ENCODE measurements at regions not wholly inside any gene's neighbourhood (a gene's known extent, or its start where the extent isn't known, plus 50 kb on each side); places are given as distances from the start of the nearest gene placed in this dataset.

- DNase-seq (ENCODE audit: extremely low spot score in 2 of 2) = no peak
- no peaks in the 10 kb centered on the region for H3K36me3 ChIP-seq
- H3K4me1 ChIP-seq = no peaks in the 10 kb centered on the region
- intact Hi-C loops (cut with DNase I) = no loop called here
- no peak overlapping the region for H3K27ac ChIP-seq
- no peaks in the 10 kb centered on the region for H3K27me3 ChIP-seq
- H3K9me3 ChIP-seq = no peaks in the 10 kb centered on the region
- no peak for TF ChIP-seq POLR2AphosphoS5 (IDR thresholded peaks at IDR 0.05; ENCODE audit: insufficient read depth in 1 of 2, low read depth in 1 of 2)
- no peak for TF ChIP-seq POLR2A (IDR thresholded peaks at IDR 0.05)
- no peak for TF ChIP-seq CTCF (IDR thresholded peaks at IDR 0.05)
- H3K4me3 ChIP-seq = no peak overlapping the region
Measured at GRCh38 chr20:56760610-56761009, 131.5 kb downstream of the TFAP2C start.

GRCh38 chr20:56761393-56761792 is 132.3 kb downstream of the TFAP2C start:
- Histone ChIP-seq H3K27me3 (no peaks in the 10 kb centered on the region), H3K27ac (no peak overlapping the region), H3K4me1 (no peaks in the 10 kb centered on the region), H3K36me3 (no peaks in the 10 kb centered on the region), H3K9me3 (no peaks in the 10 kb centered on the region), H3K4me3 (no peak overlapping the region)
- no peak for DNase-seq (ENCODE audit: extremely low spot score in 2 of 2)
- intact Hi-C loops (cut with DNase I) = no loop called here
- TF ChIP-seq POLR2A (IDR thresholded peaks at IDR 0.05) = no peak

- Histone ChIP-seq H3K36me3 (no peaks in the 10 kb centered on the region), H3K27me3 (no peaks in the 10 kb centered on the region), H3K9me3 (no peaks in the 10 kb centered on the region), H3K27ac (no peak overlapping the region), H3K4me1 (no peaks in the 10 kb centered on the region), H3K4me3 (no peak overlapping the region)
- intact Hi-C loops (cut with DNase I) = no loop called here
- TF ChIP-seq POLR2AphosphoS5 (IDR thresholded peaks at IDR 0.05; ENCODE audit: insufficient read depth in 1 of 2, low read depth in 1 of 2) (no peak), POLR2A (IDR thresholded peaks at IDR 0.05) (no peak), CTCF (IDR thresholded peaks at IDR 0.05) (no peak)
- no peak for DNase-seq (ENCODE audit: extremely low spot score in 2 of 2)
Measured at GRCh38 chr20:56762401-56762800, 133.3 kb downstream of the TFAP2C start.

- Histone ChIP-seq H3K36me3 (no peaks in the 10 kb centered on the region), H3K27me3 (no peaks in the 10 kb centered on the region), H3K4me1 (no peaks in the 10 kb centered on the region), H3K4me3 (no peak overlapping the region), H3K9me3 (no peaks in the 10 kb centered on the region), H3K27ac (no peak overlapping the region)
- DNase-seq (ENCODE audit: extremely low spot score in 2 of 2) = no peak
- intact Hi-C loops (cut with DNase I) = no loop called here
- TF ChIP-seq POLR2A (IDR thresholded peaks at IDR 0.05) (no peak), CTCF (IDR thresholded peaks at IDR 0.05) (no peak), POLR2AphosphoS5 (IDR thresholded peaks at IDR 0.05; ENCODE audit: insufficient read depth in 1 of 2, low read depth in 1 of 2) (no peak)
Measured at GRCh38 chr20:56762829-56763228, 133.7 kb downstream of the TFAP2C start.

- no peak for TF ChIP-seq POLR2A (IDR thresholded peaks at IDR 0.05)
- no peak for TF ChIP-seq CTCF (IDR thresholded peaks at IDR 0.05)
- TF ChIP-seq POLR2AphosphoS5 (IDR thresholded peaks at IDR 0.05; ENCODE audit: insufficient read depth in 1 of 2, low read depth in 1 of 2) = no peak
- H3K4me3 ChIP-seq = no peak overlapping the region
- H3K9me3 ChIP-seq = no peaks in the 10 kb centered on the region
- no peak overlapping the region for H3K27ac ChIP-seq
- no peaks in the 10 kb centered on the region for H3K36me3 ChIP-seq
- intact Hi-C loops (cut with DNase I) = no loop called here
- H3K4me1 ChIP-seq = no peaks in the 10 kb centered on the region
- DNase-seq (ENCODE audit: extremely low spot score in 2 of 2) = no peak
- no peaks in the 10 kb centered on the region for H3K27me3 ChIP-seq
Measured at GRCh38 chr20:56764671-56765070, 135.6 kb downstream of the TFAP2C start.

All from vagina (tissue), 2 donors.